ENCODE measurements at regions not wholly inside any gene's neighbourhood (a gene's known extent, or its start where the extent isn't known, plus 50 kb on each side); places are given as distances from the start of the nearest gene placed in this dataset.

DNA sequence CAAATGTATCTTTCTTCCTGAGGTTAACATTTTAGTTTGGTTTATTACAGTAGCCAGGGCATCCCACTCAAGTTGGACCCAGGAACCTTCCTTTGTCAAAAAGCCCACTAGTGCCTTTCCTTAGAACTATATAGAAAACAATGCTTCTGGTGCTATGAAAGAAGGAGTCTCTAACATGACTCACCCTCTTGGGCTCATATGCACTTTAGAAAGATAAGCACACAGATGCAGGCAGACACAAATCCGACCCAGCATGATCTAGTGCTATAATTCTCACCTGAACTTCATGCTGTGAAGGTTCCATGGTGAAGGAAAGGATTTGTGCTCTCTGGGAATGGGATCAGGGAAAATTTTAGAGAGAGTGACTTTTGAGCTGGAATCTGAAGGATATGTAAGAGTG, 289.4 kb downstream of the ANKRD50 start:
- TF ChIP-seq CTCF (optimal IDR thresholded peaks at IDR 0.05 in 1 of 3, IDR thresholded peaks at IDR 0.05 in 1 of 3, conservative IDR thresholded peaks at IDR 0.05 in 1 of 3; ENCODE audit: extremely low read depth in 1 of 3, insufficient read depth in 2 of 3, low read length in 3 of 3) (no peak), EZH2 (IDR thresholded peaks at IDR 0.05; ENCODE audit: low read length) (no peak)
